ENCODE measurements at regions not wholly inside any gene's neighbourhood (a gene's known extent, or its start where the extent isn't known, plus 50 kb on each side); places are given as distances from the start of the nearest gene placed in this dataset.

DNA sequence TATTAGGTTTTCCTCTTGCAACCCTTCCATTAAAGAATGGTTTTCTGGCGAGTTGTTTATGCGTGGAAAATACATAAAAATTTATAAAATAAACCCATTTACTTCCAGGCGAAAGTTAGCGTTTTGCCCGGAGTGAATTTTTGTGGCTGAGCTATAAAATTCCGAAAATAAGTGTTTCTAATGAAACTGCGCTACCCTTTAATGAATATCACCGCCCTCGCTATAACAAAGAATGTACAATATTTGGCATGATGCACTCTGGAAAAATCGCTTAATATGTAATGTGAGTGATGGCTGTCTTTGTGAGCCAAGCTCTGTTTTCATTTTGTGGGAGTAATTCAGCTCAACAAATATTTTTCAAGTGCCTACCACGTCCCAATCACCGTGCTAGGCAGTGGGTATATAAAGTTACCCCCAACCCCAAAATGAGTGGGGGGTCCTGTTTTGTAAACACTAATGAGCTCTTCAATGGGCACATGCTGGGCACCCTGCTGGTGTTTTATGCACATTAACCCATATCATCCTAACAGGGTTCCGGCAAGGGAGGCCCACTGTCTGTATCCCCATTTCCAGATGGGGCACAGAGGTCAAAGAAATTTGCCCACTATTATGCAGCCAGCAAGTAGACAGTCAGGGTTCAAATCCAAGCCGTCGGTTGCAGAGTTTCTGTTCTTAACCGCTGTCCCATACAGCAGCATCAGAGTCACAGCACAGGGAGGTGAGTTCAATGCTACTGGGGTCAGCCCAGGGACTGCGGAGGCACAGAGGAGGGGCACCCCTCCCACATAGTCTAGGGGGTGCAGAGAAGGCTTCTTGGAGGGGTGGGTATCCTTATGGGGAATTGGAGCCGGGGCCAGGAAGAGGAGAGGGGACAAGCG is 65.7 kb upstream of the STX18 start:
- no peak overlapping the region for H3K4me3 ChIP-seq
- no peaks in the 10 kb centered on the region for H3K27me3 ChIP-seq
- TF ChIP-seq, protein P1, sequence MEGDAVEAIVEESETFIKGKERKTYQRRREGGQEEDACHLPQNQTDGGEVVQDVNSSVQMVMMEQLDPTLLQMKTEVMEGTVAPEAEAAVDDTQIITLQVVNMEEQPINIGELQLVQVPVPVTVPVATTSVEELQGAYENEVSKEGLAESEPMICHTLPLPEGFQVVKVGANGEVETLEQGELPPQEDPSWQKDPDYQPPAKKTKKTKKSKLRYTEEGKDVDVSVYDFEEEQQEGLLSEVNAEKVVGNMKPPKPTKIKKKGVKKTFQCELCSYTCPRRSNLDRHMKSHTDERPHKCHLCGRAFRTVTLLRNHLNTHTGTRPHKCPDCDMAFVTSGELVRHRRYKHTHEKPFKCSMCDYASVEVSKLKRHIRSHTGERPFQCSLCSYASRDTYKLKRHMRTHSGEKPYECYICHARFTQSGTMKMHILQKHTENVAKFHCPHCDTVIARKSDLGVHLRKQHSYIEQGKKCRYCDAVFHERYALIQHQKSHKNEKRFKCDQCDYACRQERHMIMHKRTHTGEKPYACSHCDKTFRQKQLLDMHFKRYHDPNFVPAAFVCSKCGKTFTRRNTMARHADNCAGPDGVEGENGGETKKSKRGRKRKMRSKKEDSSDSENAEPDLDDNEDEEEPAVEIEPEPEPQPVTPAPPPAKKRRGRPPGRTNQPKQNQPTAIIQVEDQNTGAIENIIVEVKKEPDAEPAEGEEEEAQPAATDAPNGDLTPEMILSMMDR (IDR thresholded peaks at IDR 0.05), result no peak
- no peaks in the 10 kb centered on the region for H3K36me3 ChIP-seq
- no peak overlapping the region for H3K27ac ChIP-seq
- intact Hi-C loops (cut with DNase I; ENCODE audit: low total_unique reads), result no loop called here
- no peaks in the 10 kb centered on the region for H3K9me3 ChIP-seq
- H3K4me1 ChIP-seq, result no peaks in the 10 kb centered on the region
- no peak for DNase-seq

GRCh38 chr4:4606321-4606720 is 64.5 kb upstream of the STX18 start:
- Histone ChIP-seq H3K4me3 (no peak overlapping the region), H3K27ac (no peak overlapping the region), H3K9me3 (no peaks in the 10 kb centered on the region), H3K27me3 (no peaks in the 10 kb centered on the region), H3K36me3 (no peaks in the 10 kb centered on the region), H3K4me1 (no peaks in the 10 kb centered on the region)
- intact Hi-C loops (cut with DNase I; ENCODE audit: low total_unique reads), result no loop called here
- TF ChIP-seq, protein P1 (IDR thresholded peaks at IDR 0.05), result no peak
- DNase-seq, result no peak

DNA sequence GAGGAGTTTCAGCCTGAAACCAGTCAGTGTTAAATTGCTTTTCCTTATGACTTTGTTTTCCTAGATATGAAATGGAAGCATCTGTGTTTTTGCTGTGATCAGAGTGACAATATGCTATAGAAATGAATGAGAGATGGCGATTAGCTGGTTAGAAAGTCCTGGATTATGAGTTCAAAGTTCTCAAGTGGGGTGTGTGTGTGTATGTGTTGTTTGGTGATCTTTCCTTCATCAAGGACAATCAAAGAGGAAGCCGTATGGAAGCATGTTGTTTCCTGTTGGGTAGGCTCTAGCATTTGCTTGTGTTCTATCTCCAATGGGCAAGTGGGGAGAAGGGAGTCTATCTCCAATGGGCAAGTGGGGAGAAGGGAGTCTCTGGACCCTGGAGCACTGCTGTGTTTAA is 64.0 kb upstream of the STX18 start:
- no peak overlapping the region for H3K27ac ChIP-seq
- intact Hi-C loops (cut with DNase I; ENCODE audit: low total_unique reads), result no loop called here
- no peak overlapping the region for H3K4me3 ChIP-seq
- DNase-seq, result no peak
- no peaks in the 10 kb centered on the region for H3K4me1 ChIP-seq
- TF ChIP-seq, protein P1 (IDR thresholded peaks at IDR 0.05), result no peak
- H3K36me3 ChIP-seq, result no peaks in the 10 kb centered on the region
- H3K9me3 ChIP-seq, result no peaks in the 10 kb centered on the region
- H3K27me3 ChIP-seq, result no peaks in the 10 kb centered on the region

- H3K9me3 ChIP-seq, result no peaks in the 10 kb centered on the region
- intact Hi-C loops (cut with DNase I; ENCODE audit: low total_unique reads), result no loop called here
- no peak for DNase-seq
- H3K27me3 ChIP-seq, result no peaks in the 10 kb centered on the region
- no peak overlapping the region for H3K4me3 ChIP-seq
- TF ChIP-seq, protein P1 (IDR thresholded peaks at IDR 0.05), result no peak
- no peak overlapping the region for H3K27ac ChIP-seq
- no peaks in the 10 kb centered on the region for H3K36me3 ChIP-seq
- no peaks in the 10 kb centered on the region for H3K4me1 ChIP-seq
Measured at GRCh38 chr4:4603592-4603991, 61.7 kb upstream of the STX18 start.

DNA sequence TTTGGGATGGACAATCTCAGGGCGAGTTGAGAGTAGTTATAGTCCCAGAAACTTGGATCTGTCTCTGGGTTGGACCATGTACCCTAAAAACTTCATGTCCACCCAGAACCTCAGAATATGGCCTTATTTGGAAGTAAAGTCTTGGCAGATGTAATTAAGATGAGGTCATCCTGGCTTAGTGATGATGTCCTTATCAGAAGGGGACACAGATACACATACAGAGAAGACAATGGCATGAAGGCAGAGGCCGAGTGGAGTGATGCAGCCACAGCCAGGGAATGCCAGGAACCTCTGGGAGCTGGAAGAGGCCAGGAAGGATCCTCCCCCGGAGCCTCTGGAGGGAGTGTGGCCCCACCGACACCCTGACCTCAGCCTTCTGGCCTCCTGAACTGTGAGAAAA is 61.2 kb upstream of the STX18 start:
- Histone ChIP-seq H3K4me1 (no peaks in the 10 kb centered on the region), H3K36me3 (no peaks in the 10 kb centered on the region), H3K27ac (no peak overlapping the region), H3K9me3 (no peaks in the 10 kb centered on the region), H3K27me3 (no peaks in the 10 kb centered on the region), H3K4me3 (no peak overlapping the region)
- intact Hi-C loops (cut with DNase I; ENCODE audit: low total_unique reads), result no loop called here
- TF ChIP-seq, protein P1 (IDR thresholded peaks at IDR 0.05), result no peak
- DNase-seq, result no peak
